Keratinocyte (primary cell): ENCODE measurements at regions not wholly inside any gene's neighbourhood (a gene's known extent, or its start where the extent isn't known, plus 50 kb on each side); places are given as distances from the start of the nearest gene placed in this dataset.

Source experiments
- DNase-seq: peaks from one replicate; pipeline ENCODE4 v3.0.0-alpha.2; 2011; ENCODE audit warnings: low read depth, missing footprints, low spot score
- FAIRE-seq: peaks from 2 replicates; lab custom pipeline; 2011; peaks lifted over from hg19 to GRCh38; lab: Jason Lieb, UNC
- H2AFZ ChIP-seq: 2 replicates; pipeline ENCODE4 v1.6.0; 2012; ENCODE audit warnings: low read length, control low read depth, inconsistent platforms; ENCODE audit not compliant: control insufficient read depth
- H3K27ac ChIP-seq: 2 replicates; pipeline ENCODE4 v1.5.1; 2011; ENCODE audit warnings: low read length; ENCODE audit not compliant: control insufficient read depth, insufficient read depth
- H3K27me3 ChIP-seq: 3 replicates; pipeline ENCODE4 v1.6.0; 2011; ENCODE audit warnings: low read length; ENCODE audit not compliant: control insufficient read depth, insufficient read depth; ENCODE audit errors: extremely low read depth
- H3K36me3 ChIP-seq, 2 experiments: 2 replicates in 1 of 2; 3 replicates in 1 of 2; pipeline ENCODE4 v1.5.1; 2011; ENCODE audit warnings: low read length in 2 of 2, mild to moderate bottlenecking in 1 of 2; ENCODE audit not compliant: control insufficient read depth in 2 of 2, insufficient read depth in 2 of 2; ENCODE audit errors: extremely low read depth in 1 of 2
- H3K4me1 ChIP-seq: 3 replicates; pipeline ENCODE4 v1.5.1; 2011; ENCODE audit warnings: low read length; ENCODE audit not compliant: control insufficient read depth, insufficient read depth; ENCODE audit errors: extremely low read depth
- H3K4me2 ChIP-seq: 3 replicates; pipeline ENCODE4 v1.6.0; 2011; ENCODE audit warnings: low read depth, low read length; ENCODE audit not compliant: control insufficient read depth, insufficient read depth; ENCODE audit errors: extremely low read depth
- H3K4me3 ChIP-seq, 3 experiments: fragments of 200-600 bp in 1 of 3; sonication (generic) in 1 of 3; 2 replicates in 2 of 3; 3 replicates in 1 of 3; pipeline ENCODE4 v1.5.1; 2011 to 2016; ENCODE audit warnings: low read length in 3 of 3, mild to moderate bottlenecking in 3 of 3, control low read depth in 2 of 3, inconsistent platforms in 1 of 3, low read depth in 1 of 3, mixed read lengths in 1 of 3, mixed run types in 1 of 3, moderate library complexity in 1 of 3; ENCODE audit not compliant: control insufficient read depth in 2 of 3, insufficient read depth in 2 of 3; ENCODE audit errors: extremely low read depth in 1 of 3
- H3K79me2 ChIP-seq: 2 replicates; pipeline ENCODE4 v1.6.0; 2012; ENCODE audit warnings: low read length; ENCODE audit not compliant: control insufficient read depth, insufficient read depth
- H3K9ac ChIP-seq: 3 replicates; pipeline ENCODE4 v1.6.0; 2011; ENCODE audit warnings: low read length; ENCODE audit not compliant: control insufficient read depth, insufficient read depth; ENCODE audit errors: extremely low read depth
- H3K9me1 ChIP-seq: 3 replicates; pipeline ENCODE4 v1.6.0; 2011; ENCODE audit warnings: low read length; ENCODE audit not compliant: control insufficient read depth, insufficient read depth; ENCODE audit errors: extremely low read depth
- H3K9me3 ChIP-seq: 2 replicates; pipeline ENCODE4 v1.5.1; 2012; ENCODE audit warnings: low read depth, low read length; ENCODE audit not compliant: control insufficient read depth
- H4K20me1 ChIP-seq: 3 replicates; pipeline ENCODE4 v1.6.0; 2011; ENCODE audit warnings: low read length; ENCODE audit not compliant: control insufficient read depth, insufficient read depth; ENCODE audit errors: extremely low read depth
- CTCF ChIP-seq, 3 experiments: IDR thresholded peaks in 1 of 3; conservative IDR thresholded peaks in 1 of 3; optimal IDR thresholded peaks in 1 of 3; 2 replicates in 2 of 3; 3 replicates in 1 of 3; pipeline versions ENCODE3 to v1.5.1; 2011; ENCODE audit warnings: low read length in 3 of 3, mild to moderate bottlenecking in 3 of 3, moderate library complexity in 2 of 3, control low read depth in 1 of 3, inconsistent platforms in 1 of 3; ENCODE audit not compliant: insufficient read depth in 2 of 3; ENCODE audit errors: extremely low read depth in 1 of 3
- EZH2 ChIP-seq: IDR thresholded peaks from one replicate; pipeline ENCODE4 v1.6.1; 2012; ENCODE audit warnings: inconsistent platforms, mild to moderate bottlenecking, low read length, moderate library complexity
- dilution Hi-C: fragments of 300-500 bp; cut with MboI; formaldehyde crosslinking; loops from one replicate; pipeline ENCODE4 v1.7.0; 2020; ENCODE audit warnings: low sequenced_read_pairs; ENCODE audit not compliant: extremely low pct_ligation_motif_present

DNA sequence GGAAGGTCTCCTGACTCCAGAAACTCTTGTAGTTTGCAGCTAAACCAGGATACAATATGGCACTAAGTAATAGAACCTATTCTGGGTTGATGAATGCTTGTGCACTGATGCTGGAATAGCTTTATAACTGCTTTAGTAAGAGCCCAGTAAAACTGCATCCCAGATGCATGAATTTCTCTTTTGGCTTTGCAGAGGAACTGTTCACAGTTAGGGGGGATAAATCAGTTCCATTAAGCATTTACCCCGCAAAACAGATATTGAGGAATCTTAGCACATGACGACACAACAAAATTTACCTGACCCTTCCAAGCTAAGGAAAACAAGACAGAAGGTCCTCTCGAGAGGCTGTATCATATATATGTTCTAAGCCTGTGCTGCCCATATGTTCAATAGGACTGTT, 457.4 kb downstream of the FOXG1 start:
- Histone ChIP-seq H3K36me3 (no peaks in the 10 kb centered on the region), H3K9ac (no peak overlapping the region), H3K27ac (no peak overlapping the region), H3K4me1 (no peaks in the 10 kb centered on the region), H3K79me2 (no peaks in the 10 kb centered on the region), H3K4me3 (no peak overlapping the region), H4K20me1 (no peaks in the 10 kb centered on the region), H3K4me2 (no peak overlapping the region), H3K9me3 (no peaks in the 10 kb centered on the region), H3K9me1 (no peaks in the 10 kb centered on the region), H3K27me3 (peaks cover 5% of the 10 kb centered on the region), H2AFZ (no peak overlapping the region)
- no peak for DNase-seq
- FAIRE-seq = no peak
- dilution Hi-C loops = no loop called here
- no peak for TF ChIP-seq EZH2
- no peak for TF ChIP-seq CTCF (optimal IDR thresholded peaks at IDR 0.05 in 1 of 3, IDR thresholded peaks at IDR 0.05 in 1 of 3, conservative IDR thresholded peaks at IDR 0.05 in 1 of 3; ENCODE audit: extremely low read depth in 1 of 3, insufficient read depth in 2 of 3, low read length in 3 of 3)

- Histone ChIP-seq H3K9me1 (no peaks in the 10 kb centered on the region), H3K4me2 (no peak overlapping the region), H3K79me2 (no peaks in the 10 kb centered on the region), H3K27ac (no peak overlapping the region), H3K9ac (no peak overlapping the region), H4K20me1 (no peaks in the 10 kb centered on the region), H3K4me3 (no peak overlapping the region), H3K9me3 (no peaks in the 10 kb centered on the region), H3K36me3 (no peaks in the 10 kb centered on the region), H3K27me3 (no peaks in the 10 kb centered on the region), H2AFZ (no peak overlapping the region), H3K4me1 (no peaks in the 10 kb centered on the region)
- dilution Hi-C loops = no loop called here
- FAIRE-seq = no peak
- no peak for TF ChIP-seq CTCF (optimal IDR thresholded peaks at IDR 0.05 in 1 of 3, IDR thresholded peaks at IDR 0.05 in 1 of 3, conservative IDR thresholded peaks at IDR 0.05 in 1 of 3; ENCODE audit: extremely low read depth in 1 of 3, insufficient read depth in 2 of 3, low read length in 3 of 3)
- no peak for TF ChIP-seq EZH2
- no peak for DNase-seq
Measured at GRCh38 chr14:29227631-29228030, 461.0 kb downstream of the FOXG1 start.
